VCaP (cell line): ENCODE measurements at regions not wholly inside any gene's neighbourhood (a gene's known extent, or its start where the extent isn't known, plus 50 kb on each side); places are given as distances from the start of the nearest gene placed in this dataset.

Source experiments
- H3K27ac ChIP-seq: fragments of 450-650 bp; 2 replicates; pipeline ENCODE4 v1.5.1; 2017
- CTCF ChIP-seq: fragments of 450-650 bp; conservative IDR thresholded peaks from 2 replicates; pipeline ENCODE4 v1.5.1; 2017; ENCODE audit warnings: mild to moderate bottlenecking, moderate library complexity

- no peak overlapping the region for H3K27ac ChIP-seq
- TF ChIP-seq CTCF = no peak
Measured at GRCh38 chr2:172288603-172289002, 138.8 kb upstream of the ITGA6 start.

DNA sequence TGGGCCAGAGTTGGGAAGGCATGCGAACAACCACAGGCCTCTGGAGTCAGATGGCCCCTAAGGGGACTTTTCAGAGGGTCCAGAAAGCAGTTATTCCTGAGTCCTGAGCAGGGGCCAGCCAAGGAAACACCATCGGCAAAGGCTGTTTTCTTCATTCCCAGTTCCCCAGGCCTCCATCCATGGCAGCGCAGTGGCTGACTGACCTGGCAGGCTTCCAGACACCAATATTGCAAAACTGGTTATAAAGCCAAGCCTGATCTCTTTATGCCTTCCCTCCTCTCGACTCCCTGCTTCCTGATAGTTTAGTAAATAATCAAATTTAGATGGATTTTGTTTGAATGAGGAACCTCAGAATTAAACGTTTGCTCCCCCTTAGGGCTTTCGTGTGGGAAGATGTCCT lies 133.4 kb upstream of the ITGA6 start:
- no peak for TF ChIP-seq CTCF
- peak overlapping the region; percentile 71 for H3K27ac ChIP-seq

- no peak for TF ChIP-seq CTCF
- H3K27ac ChIP-seq = peak overlapping the region; percentile 71; the same call in 1 of the 2 replicates
Measured at GRCh38 chr2:172294983-172295382, 132.4 kb upstream of the ITGA6 start.

- H3K27ac ChIP-seq = no peak overlapping the region
- no peak for TF ChIP-seq CTCF
Measured at GRCh38 chr2:172295677-172296076, 131.7 kb upstream of the ITGA6 start.

- no peak overlapping the region for H3K27ac ChIP-seq
- TF ChIP-seq CTCF = no peak
Measured at GRCh38 chr2:172296267-172297046, 130.9 kb upstream of the ITGA6 start.

- TF ChIP-seq CTCF = no peak
Measured at GRCh38 chr2:172297531-172297930, 129.9 kb upstream of the ITGA6 start.

DNA sequence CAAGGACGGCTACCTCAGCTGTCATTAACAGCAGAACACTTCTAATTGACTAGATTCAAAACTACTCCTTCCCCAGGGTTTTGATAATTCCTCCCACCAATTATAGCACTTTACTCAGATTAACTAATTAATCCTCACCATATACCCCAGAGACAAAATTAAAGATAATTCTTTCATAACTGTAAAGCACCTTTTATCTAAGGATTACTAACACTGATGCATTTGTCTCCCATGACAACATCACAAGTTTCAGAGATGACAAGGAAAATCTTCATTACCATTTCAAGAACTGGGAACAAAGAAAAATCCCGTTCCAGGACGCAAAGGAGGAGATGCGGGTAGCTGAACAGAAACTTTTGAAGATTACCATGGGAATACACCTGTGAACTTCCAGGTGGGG lies 129.4 kb upstream of the ITGA6 start:
- peak overlapping the region; percentile 62 for H3K27ac ChIP-seq
- no peak for TF ChIP-seq CTCF

More at GRCh38 chr2:172297531-172297930, 129.9 kb upstream of the ITGA6 start:
- H3K27ac ChIP-seq = peak overlapping the region; percentile 62; the same call in 1 of the 2 replicates
